AG04449 (cell line): ENCODE measurements at regions not wholly inside any gene's neighbourhood (a gene's known extent, or its start where the extent isn't known, plus 50 kb on each side); places are given as distances from the start of the nearest gene placed in this dataset.

ENCODE experiments used
- CTCF ChIA-PET: fragments of 350-600 bp; formaldehyde crosslinking; extraction: SDS; loops from one replicate; lab custom pipeline; 2021; ENCODE audit warnings: antibody characterized with exemption; lab: Yijun Ruan, JAX
- POLR2A ChIA-PET: fragments of 400-600, 350-600 bp; formaldehyde crosslinking; extraction: SDS; loops from one replicate; lab custom pipeline; 2020; ENCODE audit warnings: antibody characterized with exemption, inconsistent platforms; lab: Yijun Ruan, JAX
- DNase-seq: peaks from one replicate; pipeline ENCODE4 v3.0.0-alpha.2; 2010; ENCODE audit warnings: low read depth, low spot score
- H3K4me3 ChIP-seq: 2 replicates; pipeline ENCODE4 v1.5.1; 2011; ENCODE audit warnings: low read depth, mild to moderate bottlenecking, control low read depth, low read length
- TF ChIP-seq, protein P1 (sequence below): IDR thresholded peaks from one replicate; pipeline ENCODE4 v1.5.1; 2011; ENCODE audit warnings: mild to moderate bottlenecking, moderate library complexity, low read length, control low read depth, inconsistent platforms; ENCODE audit not compliant: insufficient read depth; ENCODE audit errors: missing control alignments

DNA sequence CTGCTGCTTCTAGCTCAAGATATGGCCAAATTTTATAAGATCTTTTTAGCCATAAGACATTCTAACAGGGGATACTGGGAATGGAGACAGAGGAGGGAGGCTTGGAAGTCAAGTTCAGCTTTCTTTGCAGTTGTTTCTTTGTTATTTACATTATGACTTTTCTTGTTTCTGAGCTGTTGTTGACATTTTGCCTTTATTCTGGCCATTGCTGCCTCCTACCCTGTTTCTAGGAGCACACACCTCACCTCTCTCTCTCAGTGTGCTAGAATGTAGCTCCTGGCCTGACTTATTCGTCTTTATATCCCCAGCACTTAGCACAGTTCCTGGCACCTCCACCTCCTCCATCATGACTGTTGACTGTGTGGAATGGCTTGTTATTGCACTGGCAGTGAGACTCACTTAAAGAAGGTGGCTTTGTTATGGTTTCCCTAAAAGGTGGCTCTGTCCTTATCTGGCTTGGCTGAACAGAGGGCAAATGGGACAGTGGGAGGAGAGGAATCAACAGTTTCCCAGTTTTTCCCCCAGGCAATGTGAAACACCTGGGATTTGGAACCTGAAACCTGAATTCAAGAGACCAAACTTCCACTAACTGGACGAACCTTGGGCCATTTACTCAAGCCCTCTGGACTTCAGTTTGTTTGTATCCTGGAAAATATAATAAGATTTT, 76.1 kb upstream of the PPP2R5A start:
- no peak for DNase-seq
- POLR2A ChIA-PET: no interaction called here
- TF ChIP-seq, protein P1, sequence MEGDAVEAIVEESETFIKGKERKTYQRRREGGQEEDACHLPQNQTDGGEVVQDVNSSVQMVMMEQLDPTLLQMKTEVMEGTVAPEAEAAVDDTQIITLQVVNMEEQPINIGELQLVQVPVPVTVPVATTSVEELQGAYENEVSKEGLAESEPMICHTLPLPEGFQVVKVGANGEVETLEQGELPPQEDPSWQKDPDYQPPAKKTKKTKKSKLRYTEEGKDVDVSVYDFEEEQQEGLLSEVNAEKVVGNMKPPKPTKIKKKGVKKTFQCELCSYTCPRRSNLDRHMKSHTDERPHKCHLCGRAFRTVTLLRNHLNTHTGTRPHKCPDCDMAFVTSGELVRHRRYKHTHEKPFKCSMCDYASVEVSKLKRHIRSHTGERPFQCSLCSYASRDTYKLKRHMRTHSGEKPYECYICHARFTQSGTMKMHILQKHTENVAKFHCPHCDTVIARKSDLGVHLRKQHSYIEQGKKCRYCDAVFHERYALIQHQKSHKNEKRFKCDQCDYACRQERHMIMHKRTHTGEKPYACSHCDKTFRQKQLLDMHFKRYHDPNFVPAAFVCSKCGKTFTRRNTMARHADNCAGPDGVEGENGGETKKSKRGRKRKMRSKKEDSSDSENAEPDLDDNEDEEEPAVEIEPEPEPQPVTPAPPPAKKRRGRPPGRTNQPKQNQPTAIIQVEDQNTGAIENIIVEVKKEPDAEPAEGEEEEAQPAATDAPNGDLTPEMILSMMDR: no peak
- no peak overlapping the region for H3K4me3 ChIP-seq
- CTCF ChIA-PET: no interaction called here

DNA sequence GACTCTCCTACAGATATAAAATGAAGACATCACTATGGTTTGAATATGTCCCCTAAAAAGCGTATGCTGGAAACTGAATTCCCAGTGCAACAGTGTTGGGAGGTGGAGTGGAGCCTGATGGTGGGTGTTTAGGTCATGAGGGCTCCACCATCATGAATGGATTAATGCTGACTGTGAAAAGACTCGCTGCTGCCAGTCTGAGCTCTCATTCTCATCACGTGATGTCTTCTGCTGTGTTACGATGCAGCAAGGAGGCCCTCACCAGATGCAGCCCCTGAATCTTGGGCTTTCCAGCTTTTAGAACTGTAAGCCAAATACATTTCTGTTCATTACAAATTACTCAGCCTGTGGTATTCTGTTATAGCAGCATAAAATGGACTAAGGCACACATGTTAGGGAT, 73.8 kb upstream of the PPP2R5A start:
- H3K4me3 ChIP-seq: no peak overlapping the region
- no peak for DNase-seq
- POLR2A ChIA-PET: no interaction called here
- CTCF ChIA-PET: no interaction called here
- TF ChIP-seq, protein P1: no peak

DNA sequence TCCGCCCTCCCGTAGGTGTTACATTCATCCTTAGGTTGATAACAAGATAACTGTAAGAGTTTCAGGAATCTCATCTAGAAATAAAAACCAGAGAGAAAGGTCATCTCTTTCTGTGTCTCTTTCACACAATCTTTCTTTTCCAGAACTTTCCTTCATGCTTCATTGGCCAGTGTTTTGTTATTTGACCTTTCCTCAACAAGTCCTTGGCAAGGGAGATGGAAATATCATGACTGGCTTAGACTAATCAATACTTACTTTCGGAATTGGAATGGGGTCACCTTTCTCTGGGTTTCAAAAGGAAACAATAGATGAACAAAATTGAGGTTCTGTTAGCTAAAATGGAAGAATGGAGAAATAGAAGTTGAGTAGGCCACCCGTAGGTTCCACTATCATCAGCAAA, 72.9 kb upstream of the PPP2R5A start:
- no peak overlapping the region for H3K4me3 ChIP-seq
- POLR2A ChIA-PET: no interaction called here
- TF ChIP-seq, protein P1: no peak
- CTCF ChIA-PET: no interaction called here
- no peak for DNase-seq

DNA sequence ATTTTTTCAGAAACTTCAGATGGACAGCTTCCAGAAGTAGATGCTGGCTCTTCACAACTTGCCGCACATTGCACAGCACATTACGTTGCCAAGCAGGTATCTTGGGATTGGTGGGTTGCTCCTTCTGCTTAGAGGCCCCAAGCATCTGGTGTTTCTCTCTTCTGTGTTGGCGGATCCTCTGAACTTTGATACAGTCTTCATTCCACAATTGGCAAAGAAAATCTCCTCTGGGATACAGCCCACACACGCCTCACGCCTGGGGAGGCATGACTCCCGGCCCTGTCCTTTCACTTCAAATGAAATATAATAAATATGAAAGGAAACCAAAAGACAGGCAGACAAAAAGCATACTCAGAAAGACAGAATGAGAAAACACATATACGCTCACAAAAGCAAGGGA, 72.3 kb upstream of the PPP2R5A start:
- no peak for DNase-seq
- H3K4me3 ChIP-seq: no peak overlapping the region
- ChIA-PET POLR2A (interaction anchor here (0.6 kb wide), 1 partner anchor 8 kb away, joined by 6 read pairs; no protein-coding TSS in a partner anchor), CTCF (no interaction called here)
- TF ChIP-seq, protein P1: no peak

DNA sequence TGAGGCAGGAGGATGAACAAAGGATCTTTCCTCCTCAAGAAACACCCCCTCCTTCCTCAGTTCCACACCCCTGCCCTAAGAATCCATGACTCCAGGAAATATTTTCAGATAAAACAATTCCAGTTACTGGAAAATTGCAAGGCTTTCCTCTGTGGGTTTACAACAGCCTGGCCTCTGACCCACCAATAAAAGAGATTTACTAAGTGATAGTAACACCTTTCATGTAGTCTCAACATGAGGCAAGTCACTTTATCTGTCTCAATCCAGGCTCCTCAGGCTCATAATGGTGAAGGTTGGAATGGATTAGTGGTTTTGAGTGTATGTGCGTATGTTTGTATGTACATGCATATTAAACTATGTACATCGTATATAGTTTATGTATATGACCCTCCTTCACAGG, 71.4 kb upstream of the PPP2R5A start:
- DNase-seq: no peak
- POLR2A ChIA-PET: no interaction called here
- TF ChIP-seq, protein P1: no peak
- H3K4me3 ChIP-seq: no peak overlapping the region
- CTCF ChIA-PET: no interaction called here

DNA sequence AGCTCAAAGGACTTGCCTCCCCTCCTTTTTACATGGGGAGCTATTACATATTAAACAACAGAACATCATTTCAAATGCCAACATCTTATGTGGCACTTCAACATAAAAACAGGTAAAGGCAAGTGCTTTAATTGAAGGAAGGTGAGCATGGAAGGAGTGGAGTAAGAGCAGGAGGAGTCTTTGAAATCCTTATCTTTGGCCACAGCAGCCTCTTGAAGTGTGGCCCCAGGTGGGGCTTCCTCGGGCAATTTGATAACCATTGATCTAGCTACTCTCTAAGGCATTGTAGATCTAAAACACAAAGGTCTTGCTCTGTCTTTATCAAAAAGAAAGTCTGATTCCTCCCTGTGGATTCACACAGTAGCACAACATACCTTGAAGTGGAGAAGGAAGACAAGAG, 70.9 kb upstream of the PPP2R5A start:
- POLR2A ChIA-PET: no interaction called here
- CTCF ChIA-PET: no interaction called here

More for the DNA sequence above, 70.9 kb upstream of the PPP2R5A start:
- no peak overlapping the region for H3K4me3 ChIP-seq
- TF ChIP-seq, protein P1: no peak
- DNase-seq: no peak
